ENCODE measurements at regions not wholly inside any gene's neighbourhood (a gene's known extent, or its start where the extent isn't known, plus 50 kb on each side); places are given as distances from the start of the nearest gene placed in this dataset.

- TF ChIP-seq CTCF (IDR thresholded peaks at IDR 0.05; ENCODE audit: unreplicated experiment in 3 of 3) = no peak
- H3K36me3 Mint-ChIP-seq (ENCODE audit: low read depth) = no peaks in the 10 kb centered on the region
- no peaks in the 10 kb centered on the region for H3K9me3 Mint-ChIP-seq
- no peaks in the 10 kb centered on the region for H3K4me1 Mint-ChIP-seq
- peaks cover 12% of the 10 kb centered on the region for H3K27me3 Mint-ChIP-seq (ENCODE audit: low read depth)
- no peak overlapping the region for H3K27ac Mint-ChIP-seq
- H3K4me3 Mint-ChIP-seq = no peak overlapping the region
Measured at GRCh38 chr1:21351901-21352300, 61.6 kb upstream of the ECE1 start.

- Mint-ChIP-seq H3K4me1 (no peaks in the 10 kb centered on the region), H3K36me3 (ENCODE audit: low read depth) (no peaks in the 10 kb centered on the region), H3K27ac (peak overlapping the region; percentile 42 to 87 (median 83)), H3K4me3 (no peak overlapping the region), H3K9me3 (no peaks in the 10 kb centered on the region), H3K27me3 (ENCODE audit: low read depth) (peaks cover 7% of the 10 kb centered on the region)
- no peak for TF ChIP-seq CTCF (IDR thresholded peaks at IDR 0.05; ENCODE audit: unreplicated experiment in 3 of 3)
Measured at GRCh38 chr1:21350202-21350885, 60.1 kb upstream of the ECE1 start.

GRCh38 chr1:21349693-21350092, 59.4 kb upstream of the ECE1 start:
- H3K4me1 Mint-ChIP-seq = no peaks in the 10 kb centered on the region
- H3K36me3 Mint-ChIP-seq (ENCODE audit: low read depth) = no peaks in the 10 kb centered on the region
- H3K4me3 Mint-ChIP-seq = no peak overlapping the region
- no peaks in the 10 kb centered on the region for H3K9me3 Mint-ChIP-seq
- peak overlapping the region in 2 of 3 experiments; percentile 83 to 87 for H3K27ac Mint-ChIP-seq
- peaks cover 6% of the 10 kb centered on the region for H3K27me3 Mint-ChIP-seq (ENCODE audit: low read depth)
- TF ChIP-seq CTCF (IDR thresholded peaks at IDR 0.05; ENCODE audit: unreplicated experiment in 3 of 3) = no peak

- Mint-ChIP-seq H3K4me1 (peaks cover 18% of the 10 kb centered on the region), H3K27me3 (ENCODE audit: low read depth) (peaks cover 14% of the 10 kb centered on the region), H3K27ac (no peak overlapping the region), H3K9me3 (no peaks in the 10 kb centered on the region), H3K4me3 (no peak overlapping the region), H3K36me3 (ENCODE audit: low read depth) (no peaks in the 10 kb centered on the region)
- no peak for TF ChIP-seq CTCF (IDR thresholded peaks at IDR 0.05; ENCODE audit: unreplicated experiment in 3 of 3)
Measured at GRCh38 chr1:21347072-21347581, 56.9 kb upstream of the ECE1 start.

GRCh38 chr1:21346365-21347071, 56.3 kb upstream of the ECE1 start:
- peaks cover 15% of the 10 kb centered on the region for H3K27me3 Mint-ChIP-seq (ENCODE audit: low read depth)
- no peaks in the 10 kb centered on the region for H3K36me3 Mint-ChIP-seq (ENCODE audit: low read depth)
- H3K27ac Mint-ChIP-seq = no peak overlapping the region
- no peak overlapping the region for H3K4me3 Mint-ChIP-seq
- TF ChIP-seq CTCF (IDR thresholded peaks at IDR 0.05; ENCODE audit: unreplicated experiment in 3 of 3) = no peak
- H3K4me1 Mint-ChIP-seq = peaks cover 24% of the 10 kb centered on the region
- H3K9me3 Mint-ChIP-seq = no peaks in the 10 kb centered on the region

All from nephron (organoid).